Dendritic cell treated with granulocyte-macrophage colony-stimulating factor and Interleukin-4, amounts not matched to agents 40 ng/mL and 50 ng/mL, for 4 days (primary cell): ENCODE measurements at regions not wholly inside any gene's neighbourhood (a gene's known extent, or its start where the extent isn't known, plus 50 kb on each side); places are given as distances from the start of the nearest gene placed in this dataset.
"Not testable (repeated sequence)": the region's sequence is repeated elsewhere in the genome, so short reads cannot be mapped to it uniquely, and the experiment has no call there.

ENCODE experiments used
- H3K27ac Mint-ChIP-seq: one replicate; pipeline ENCODE4 v1.8.0; 2022; ENCODE audit warnings: mild to moderate bottlenecking, mixed read lengths
- H3K27me3 Mint-ChIP-seq: one replicate; pipeline ENCODE4 v1.8.0; 2022; ENCODE audit warnings: mild to moderate bottlenecking, mixed read lengths
- H3K36me3 Mint-ChIP-seq: one replicate; pipeline ENCODE4 v1.8.0; 2022; ENCODE audit warnings: low read depth, mixed read lengths
- H3K4me1 Mint-ChIP-seq: one replicate; pipeline ENCODE4 v1.8.0; 2022; ENCODE audit warnings: low read depth, mixed read lengths
- H3K4me3 Mint-ChIP-seq: one replicate; pipeline ENCODE4 v1.8.0; 2022; ENCODE audit warnings: mild to moderate bottlenecking, moderate library complexity, mixed read lengths
- H3K9me3 Mint-ChIP-seq: one replicate; pipeline ENCODE4 v1.8.0; 2022; ENCODE audit warnings: mixed read lengths
- intact Hi-C: fragments of 100-400 bp; cut with micrococcal nuclease; formaldehyde crosslinking; loops from one replicate; pipeline ENCODE4 v1.15.0; 2022

GRCh38 chr18:70620837-70621612 is 332.2 kb downstream of the SOCS6 start:
- intact Hi-C loops: no loop called here
- Mint-ChIP-seq H3K9me3 (no peaks in the 10 kb centered on the region), H3K27me3 (no peaks in the 10 kb centered on the region), H3K27ac (no peak overlapping the region), H3K4me1 (peaks cover 11% of the 10 kb centered on the region), H3K4me3 (no peak overlapping the region), H3K36me3 (no peaks in the 10 kb centered on the region)

GRCh38 chr18:70617020-70617763 is 328.3 kb downstream of the SOCS6 start:
- Mint-ChIP-seq H3K27ac (no peak overlapping the region), H3K9me3 (no peaks in the 10 kb centered on the region), H3K4me1 (peaks cover 6% of the 10 kb centered on the region), H3K27me3 (no peaks in the 10 kb centered on the region), H3K4me3 (no peak overlapping the region), H3K36me3 (no peaks in the 10 kb centered on the region)
- intact Hi-C loops: no loop called here

DNA sequence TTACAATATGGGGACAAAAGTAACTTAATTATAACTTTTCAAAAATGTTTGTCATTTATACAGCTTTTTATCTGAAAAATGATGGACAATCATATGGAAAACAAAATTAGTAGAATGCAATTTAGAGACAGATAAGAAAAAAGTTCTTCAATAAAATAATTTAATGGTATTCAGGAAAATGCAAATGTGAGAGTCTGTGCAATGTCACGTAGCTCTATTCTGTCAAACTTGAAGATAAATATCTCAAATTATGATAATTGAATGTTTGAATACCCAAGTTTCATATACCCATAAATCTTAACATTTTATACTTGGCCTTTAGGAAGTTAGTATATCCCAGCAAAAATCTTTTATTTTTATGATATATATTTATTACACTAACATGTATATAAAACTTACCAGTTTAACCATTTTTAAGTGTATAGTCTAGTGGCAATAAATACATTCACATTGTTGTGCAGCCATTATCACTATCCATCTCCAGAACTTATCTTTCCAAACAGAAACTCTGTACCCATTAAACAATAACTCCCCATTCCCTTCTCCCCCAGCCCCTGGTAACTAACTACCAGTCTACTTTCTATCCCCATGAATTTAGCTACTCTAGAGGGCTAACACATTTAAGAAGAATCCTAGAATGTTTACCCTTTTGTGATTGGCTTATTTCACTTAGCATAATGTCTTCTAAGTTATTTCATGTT is 311.5 kb downstream of the SOCS6 start:
- no peaks in the 10 kb centered on the region for H3K9me3 Mint-ChIP-seq
- H3K4me1 Mint-ChIP-seq: no peaks in the 10 kb centered on the region
- no peak overlapping the region for H3K27ac Mint-ChIP-seq
- no peak overlapping the region for H3K4me3 Mint-ChIP-seq
- H3K36me3 Mint-ChIP-seq: no peaks in the 10 kb centered on the region
- intact Hi-C loops: no loop called here
- H3K27me3 Mint-ChIP-seq: no peaks in the 10 kb centered on the region

DNA sequence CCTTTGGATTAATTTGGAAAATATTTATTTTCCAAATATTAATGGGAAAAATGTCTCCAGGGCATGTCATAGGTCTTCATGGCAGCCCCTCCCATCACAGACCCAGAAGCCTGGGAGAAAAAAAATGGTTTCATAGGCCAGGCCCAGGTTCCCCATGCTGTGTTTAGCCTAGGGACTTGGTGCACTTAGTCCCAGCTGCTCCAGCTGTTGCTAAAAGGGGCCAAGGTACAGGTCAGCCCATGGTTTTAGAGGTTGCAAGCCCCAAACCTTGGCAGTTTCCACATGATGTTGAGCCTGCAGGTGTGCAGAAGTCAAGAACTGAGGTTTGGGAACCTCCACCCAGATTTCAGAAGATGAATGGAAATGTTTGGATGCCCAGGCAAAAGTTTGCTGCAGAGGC is 309.6 kb downstream of the SOCS6 start:
- Mint-ChIP-seq H3K36me3 (no peaks in the 10 kb centered on the region), H3K4me1 (no peaks in the 10 kb centered on the region), H3K27me3 (no peaks in the 10 kb centered on the region), H3K9me3 (no peaks in the 10 kb centered on the region), H3K4me3 (no peak overlapping the region), H3K27ac (no peak overlapping the region)
- intact Hi-C loops: no loop called here

DNA sequence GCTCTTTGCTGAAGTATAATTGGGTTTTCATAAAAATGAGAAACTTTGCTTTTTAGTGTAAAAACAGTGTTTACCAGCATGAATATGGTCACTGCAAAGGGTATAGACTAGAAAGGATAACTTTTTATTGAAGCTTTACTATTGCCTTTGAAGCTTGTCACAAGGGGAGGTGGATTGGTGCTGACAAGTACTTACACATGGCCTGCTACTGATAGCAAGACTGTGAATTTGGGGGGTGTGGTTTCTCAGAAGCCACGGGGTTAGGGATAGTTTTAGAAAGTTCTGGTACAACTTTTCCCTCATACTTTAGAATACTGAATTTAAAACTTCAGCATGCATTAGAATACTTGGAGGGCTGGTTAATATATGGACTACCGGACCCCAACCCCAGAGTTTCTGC is 294.1 kb downstream of the SOCS6 start:
- Mint-ChIP-seq H3K4me1 (no peaks in the 10 kb centered on the region), H3K9me3 (peaks cover 43% of the 10 kb centered on the region), H3K27ac (no peak overlapping the region), H3K27me3 (no peaks in the 10 kb centered on the region), H3K36me3 (no peaks in the 10 kb centered on the region), H3K4me3 (no peak overlapping the region)
- intact Hi-C loops: no loop called here

- H3K27ac Mint-ChIP-seq: no peak overlapping the region
- intact Hi-C loops: no loop called here
- no peaks in the 10 kb centered on the region for H3K36me3 Mint-ChIP-seq
These were observed 289.6 kb downstream of the SOCS6 start for GRCh38 chr18:70578480-70578879.

DNA sequence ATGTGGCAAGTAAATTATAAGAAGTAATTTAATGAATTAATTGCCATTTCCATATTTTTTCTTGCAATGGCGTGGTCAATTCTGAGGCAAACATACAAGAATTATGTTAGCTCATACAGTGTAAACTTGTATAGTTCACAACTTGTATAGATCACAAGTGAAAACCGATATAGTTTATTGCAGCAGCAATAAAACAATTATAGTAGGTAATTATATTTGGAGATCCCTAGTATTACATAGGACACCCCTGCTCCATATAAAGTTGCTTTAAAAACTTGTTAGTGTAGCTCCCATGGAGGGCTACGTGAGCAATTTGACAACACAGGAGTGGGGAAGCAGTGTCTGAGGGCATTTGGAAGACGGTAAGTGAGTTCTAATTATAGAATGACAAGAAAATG is 288.2 kb downstream of the SOCS6 start:
- Mint-ChIP-seq H3K9me3 (no peaks in the 10 kb centered on the region), H3K27me3 (no peaks in the 10 kb centered on the region), H3K27ac (no peak overlapping the region), H3K4me3 (no peak overlapping the region), H3K36me3 (no peaks in the 10 kb centered on the region), H3K4me1 (no peaks in the 10 kb centered on the region)
- intact Hi-C loops: no loop called here

More at GRCh38 chr18:70578480-70578879, 289.6 kb downstream of the SOCS6 start:
- Mint-ChIP-seq H3K9me3 (peaks cover 2% of the 10 kb centered on the region), H3K4me3 (no peak overlapping the region), H3K4me1 (no peaks in the 10 kb centered on the region), H3K27me3 (no peaks in the 10 kb centered on the region)

DNA sequence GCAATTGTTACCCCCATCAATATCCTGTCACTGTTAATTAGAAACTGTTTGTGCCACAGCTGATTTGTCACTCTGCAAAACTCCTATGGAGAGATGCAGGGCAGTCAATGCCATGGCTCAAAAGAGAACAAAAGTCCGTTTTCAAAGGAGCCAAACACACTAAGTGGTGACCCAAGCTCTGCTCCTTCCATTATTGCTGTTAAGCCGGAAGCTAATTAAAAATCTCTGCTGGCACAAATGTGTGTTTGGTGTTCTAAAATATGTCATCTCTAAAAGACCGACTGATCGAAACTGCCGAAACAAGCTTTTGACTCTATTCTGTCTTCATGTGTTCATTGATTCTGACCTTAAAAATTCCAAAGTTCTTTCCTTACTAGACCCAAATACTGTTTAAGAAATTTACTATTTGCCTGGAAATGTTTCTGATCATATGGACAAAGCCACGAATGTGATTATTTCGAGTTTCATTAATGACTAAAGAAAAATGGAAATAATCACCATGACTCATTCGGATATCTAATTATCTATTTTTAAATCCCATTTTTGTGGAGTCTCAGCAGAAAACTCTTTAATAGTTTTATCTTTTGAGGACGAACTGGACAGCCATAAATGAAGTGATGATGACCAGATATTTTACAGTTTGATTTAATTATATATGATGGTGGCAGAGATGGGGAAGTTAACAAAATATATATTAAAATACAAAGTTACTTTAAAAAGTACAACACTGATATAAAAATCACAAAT is 287.6 kb downstream of the SOCS6 start:
- Mint-ChIP-seq H3K36me3 (no peaks in the 10 kb centered on the region), H3K4me3 (no peak overlapping the region), H3K4me1 (no peaks in the 10 kb centered on the region), H3K27ac (no peak overlapping the region), H3K9me3 (no peaks in the 10 kb centered on the region), H3K27me3 (no peaks in the 10 kb centered on the region)
- intact Hi-C loops: no loop called here

DNA sequence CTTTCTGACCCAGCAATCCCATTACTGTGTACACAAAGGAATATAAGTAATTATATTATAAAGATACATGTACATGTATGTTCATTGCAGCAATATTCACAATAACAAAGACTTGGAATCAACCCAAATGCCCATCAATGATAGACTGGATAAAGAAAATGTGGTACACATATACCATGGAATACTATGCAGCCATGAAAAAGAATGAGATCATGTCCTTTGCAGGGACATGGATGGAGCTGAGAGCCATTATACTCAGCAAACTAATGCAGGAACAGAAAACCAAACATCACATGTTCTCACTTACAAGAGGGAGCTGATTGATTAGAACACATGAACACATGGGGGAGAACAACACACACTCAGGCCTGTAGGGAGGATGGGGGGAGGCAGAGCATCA is 286.1 kb downstream of the SOCS6 start:
- H3K27ac Mint-ChIP-seq, intact Hi-C loops, H3K4me1 Mint-ChIP-seq, H3K36me3 Mint-ChIP-seq, H3K4me3 Mint-ChIP-seq, H3K27me3 Mint-ChIP-seq: not testable (repeated sequence)
- H3K9me3 Mint-ChIP-seq: peaks cover 11% of the 10 kb centered on the region

DNA sequence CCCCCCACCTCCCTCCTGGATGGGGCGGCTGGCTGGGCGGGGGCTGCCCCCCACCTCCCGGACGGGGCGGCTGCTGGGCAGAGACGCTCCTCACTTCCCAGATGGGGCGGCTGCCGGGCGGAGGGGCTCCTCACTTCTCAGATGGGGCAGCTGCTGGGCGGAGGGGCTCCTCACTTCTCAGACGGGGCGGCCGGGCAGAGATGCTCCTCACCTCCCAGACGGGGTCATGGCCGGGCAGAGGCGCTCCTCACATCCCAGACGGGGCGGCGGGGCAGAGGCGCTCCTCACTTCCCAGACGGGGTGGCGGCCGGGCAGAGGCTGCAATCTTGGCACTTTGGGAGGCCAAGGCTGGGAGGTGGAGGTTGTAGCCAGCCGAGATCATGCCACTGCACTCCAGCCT is 280.8 kb downstream of the SOCS6 start:
- H3K4me1 Mint-ChIP-seq, H3K4me3 Mint-ChIP-seq, intact Hi-C loops, H3K36me3 Mint-ChIP-seq, H3K27ac Mint-ChIP-seq, H3K27me3 Mint-ChIP-seq: not testable (repeated sequence)
- peaks cover 19% of the 10 kb centered on the region for H3K9me3 Mint-ChIP-seq

GRCh38 chr18:70559446-70559845 is 270.6 kb downstream of the SOCS6 start:
- Mint-ChIP-seq H3K27me3 (no peaks in the 10 kb centered on the region), H3K27ac (no peak overlapping the region), H3K9me3 (peaks cover 7% of the 10 kb centered on the region), H3K4me3 (no peak overlapping the region), H3K4me1 (no peaks in the 10 kb centered on the region), H3K36me3 (no peaks in the 10 kb centered on the region)
- intact Hi-C loops: no loop called here

GRCh38 chr18:70558371-70558770 is 269.5 kb downstream of the SOCS6 start:
- no peak overlapping the region for H3K27ac Mint-ChIP-seq
- H3K27me3 Mint-ChIP-seq: no peaks in the 10 kb centered on the region
- H3K4me3 Mint-ChIP-seq: no peak overlapping the region
- intact Hi-C loops: no loop called here
- H3K36me3 Mint-ChIP-seq: no peaks in the 10 kb centered on the region
- H3K4me1 Mint-ChIP-seq: no peaks in the 10 kb centered on the region
- peaks cover 7% of the 10 kb centered on the region for H3K9me3 Mint-ChIP-seq

DNA sequence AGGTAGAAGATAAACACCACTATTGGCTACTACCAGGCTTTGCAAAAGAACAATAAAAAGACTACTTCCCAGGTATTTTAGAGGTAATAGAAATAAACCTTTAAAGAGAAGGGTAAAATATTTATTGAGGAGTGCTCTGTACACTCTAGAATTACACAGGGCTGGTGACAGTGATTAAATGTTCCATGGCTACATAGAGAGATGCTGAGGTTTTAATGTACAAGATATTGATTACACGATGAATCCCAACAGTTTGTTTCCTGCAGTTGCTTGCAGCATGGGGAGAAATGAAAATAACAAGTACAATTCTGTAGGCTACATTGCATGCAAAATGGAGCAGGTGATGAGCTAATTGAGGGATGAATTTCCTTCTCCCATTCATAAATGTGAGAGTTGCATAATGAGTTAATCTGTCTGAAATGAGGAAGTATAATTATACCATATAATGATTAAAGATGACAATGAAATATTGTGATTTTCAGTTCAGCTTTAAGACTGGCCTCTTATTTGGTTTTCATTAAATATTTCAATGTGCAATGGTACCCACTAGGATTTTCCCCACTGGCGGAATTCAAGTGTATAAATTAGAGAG is 266.1 kb downstream of the SOCS6 start:
- H3K9me3 Mint-ChIP-seq: no peaks in the 10 kb centered on the region
- H3K27me3 Mint-ChIP-seq: no peaks in the 10 kb centered on the region
- H3K4me1 Mint-ChIP-seq: no peaks in the 10 kb centered on the region
- intact Hi-C loops: no loop called here
- H3K36me3 Mint-ChIP-seq: no peaks in the 10 kb centered on the region
- H3K4me3 Mint-ChIP-seq: no peak overlapping the region
- H3K27ac Mint-ChIP-seq: no peak overlapping the region
